ENCODE measurements at regions not wholly inside any gene's neighbourhood (a gene's known extent, or its start where the extent isn't known, plus 50 kb on each side); places are given as distances from the start of the nearest gene placed in this dataset.

DNA sequence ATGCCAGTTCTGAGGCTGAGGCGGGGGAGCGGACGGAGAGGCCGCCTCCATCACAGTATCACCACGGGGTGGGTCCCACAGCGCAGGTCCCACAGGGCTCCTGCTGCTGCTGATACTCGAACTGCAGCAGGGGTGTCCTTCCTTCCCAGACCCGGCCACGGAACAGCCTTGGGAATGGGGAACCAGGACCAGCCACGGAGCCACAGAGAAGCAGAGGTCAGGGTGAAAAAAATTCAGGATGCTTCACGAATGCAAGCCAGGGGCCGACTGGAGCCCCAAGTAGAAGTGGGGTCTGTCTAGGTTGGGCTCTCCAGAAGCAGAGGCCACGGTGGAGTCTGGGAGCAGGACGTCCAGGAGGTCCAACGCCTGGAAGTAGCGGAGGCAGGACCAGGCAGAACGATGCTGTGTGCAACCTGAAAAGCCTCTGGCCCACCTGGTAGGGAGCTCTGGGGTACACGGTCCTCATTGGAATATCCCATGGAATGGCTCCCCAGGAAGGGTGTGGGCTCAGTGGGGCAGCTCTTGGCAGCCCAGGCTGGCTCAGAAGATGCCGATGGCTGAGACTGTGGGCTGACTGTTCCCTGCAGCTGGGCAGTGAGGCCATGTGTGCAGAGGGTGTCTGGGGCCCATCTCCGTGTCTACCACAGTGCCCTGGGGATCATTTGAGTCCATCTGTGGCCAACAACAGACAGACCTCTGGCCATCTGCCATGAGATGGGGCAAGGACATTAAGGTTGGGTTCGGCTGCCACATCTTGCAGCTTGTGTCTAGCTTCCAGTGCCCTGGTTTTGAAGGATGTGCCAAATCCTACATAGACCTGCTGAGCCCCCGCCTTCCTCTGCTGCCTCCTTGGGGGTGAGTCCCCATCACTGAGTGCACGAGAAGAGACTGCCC, 66.9 kb upstream of the FCN1 start:
- 94% methylated on average over 23 of the region's 23 CpGs for WGBS
- no peaks in the 10 kb centered on the region for H3K36me3 ChIP-seq (ENCODE audit: control insufficient read depth in 2 of 2, insufficient read depth in 2 of 2, low read length in 1 of 2)
- H3K9me3 ChIP-seq (ENCODE audit: control insufficient read depth in 2 of 2, insufficient read depth in 1 of 2, low read length in 1 of 2): peaks cover 0 to 4% of the 10 kb centered on the region in 2 donors
- H3K27ac ChIP-seq (ENCODE audit: low read depth in 1 of 2, low read length in 1 of 2): no peak overlapping the region
- H3K4me3 ChIP-seq (ENCODE audit: low read length in 2 of 2): no peak overlapping the region
- no peak for DNase-seq (ENCODE audit: low read depth in 6 of 9, low spot score in 9 of 9)
- H3K4me1 ChIP-seq (ENCODE audit: control insufficient read depth in 2 of 2, insufficient read depth in 2 of 2, low read length in 2 of 2): no peaks in the 10 kb centered on the region
- no peaks in the 10 kb centered on the region for H3K27me3 ChIP-seq (ENCODE audit: control insufficient read depth in 2 of 2, insufficient read depth in 1 of 2, low read length in 1 of 2)

DNA sequence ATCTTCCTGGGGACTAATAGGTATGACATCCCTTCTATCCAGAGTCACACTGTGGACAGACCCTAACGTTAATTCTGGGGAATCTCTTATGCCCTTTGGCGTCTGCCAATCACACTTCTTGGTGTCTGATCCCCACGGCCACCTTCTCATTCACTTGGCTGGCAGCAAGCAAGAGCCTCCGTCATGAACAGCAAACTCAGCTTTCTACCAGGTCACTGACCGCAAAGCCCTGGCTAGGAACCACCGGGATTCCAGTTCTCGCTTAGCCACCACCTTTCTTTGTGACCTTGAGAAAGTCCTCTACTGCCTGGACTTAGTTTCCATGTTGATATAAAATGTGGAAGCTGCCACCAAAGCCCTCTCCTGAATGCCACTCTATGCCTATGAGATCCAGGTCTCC, 67.7 kb upstream of the FCN1 start:
- H3K27me3 ChIP-seq (ENCODE audit: control insufficient read depth in 2 of 2, insufficient read depth in 1 of 2, low read length in 1 of 2): no peaks in the 10 kb centered on the region

DNA sequence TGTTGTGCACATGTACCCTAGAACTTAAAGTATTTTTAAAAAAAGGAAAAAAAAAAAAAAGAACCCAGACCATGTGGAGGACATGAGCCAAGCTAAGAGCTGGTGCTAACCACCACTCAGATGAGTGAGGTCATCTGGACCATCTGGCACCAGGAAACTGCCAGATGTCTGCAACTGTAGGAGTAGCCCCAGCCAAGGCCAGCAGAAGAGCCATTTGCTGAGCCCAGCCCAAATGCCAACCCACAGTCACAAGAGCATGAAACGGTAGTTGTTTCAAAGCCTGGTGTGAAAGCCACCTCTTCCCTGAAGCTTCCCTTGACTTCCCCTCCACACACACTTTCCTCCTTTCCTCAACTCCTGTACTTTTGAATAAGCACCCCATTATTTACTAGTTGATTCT, 69.2 kb upstream of the FCN1 start:
- Histone ChIP-seq H3K9me3 (ENCODE audit: control insufficient read depth in 2 of 2, insufficient read depth in 1 of 2, low read length in 1 of 2) (peaks cover 0 to 4% of the 10 kb centered on the region in 2 donors), H3K27me3 (ENCODE audit: control insufficient read depth in 2 of 2, insufficient read depth in 1 of 2, low read length in 1 of 2) (no peaks in the 10 kb centered on the region), H3K27ac (ENCODE audit: low read depth in 1 of 2, low read length in 1 of 2) (no peak overlapping the region), H3K4me3 (ENCODE audit: low read length in 2 of 2) (no peak overlapping the region), H3K36me3 (ENCODE audit: control insufficient read depth in 2 of 2, insufficient read depth in 2 of 2, low read length in 1 of 2) (no peaks in the 10 kb centered on the region), H3K4me1 (ENCODE audit: control insufficient read depth in 2 of 2, insufficient read depth in 2 of 2, low read length in 2 of 2) (no peaks in the 10 kb centered on the region)
- 100% methylated on average over 1 of the region's 1 CpG for WGBS
- no peak for DNase-seq (ENCODE audit: low read depth in 6 of 9, low spot score in 9 of 9)

More for the DNA sequence above, 67.7 kb upstream of the FCN1 start:
- no peaks in the 10 kb centered on the region for H3K4me1 ChIP-seq (ENCODE audit: control insufficient read depth in 2 of 2, insufficient read depth in 2 of 2, low read length in 2 of 2)
- H3K4me3 ChIP-seq (ENCODE audit: low read length in 2 of 2): no peak overlapping the region
- no peaks in the 10 kb centered on the region for H3K36me3 ChIP-seq (ENCODE audit: control insufficient read depth in 2 of 2, insufficient read depth in 2 of 2, low read length in 1 of 2)
- H3K27ac ChIP-seq (ENCODE audit: low read depth in 1 of 2, low read length in 1 of 2): no peak overlapping the region
- DNase-seq (ENCODE audit: low read depth in 6 of 9, low spot score in 9 of 9): no peak
- WGBS: 96% methylated on average over 7 of the region's 7 CpGs
- H3K9me3 ChIP-seq (ENCODE audit: control insufficient read depth in 2 of 2, insufficient read depth in 1 of 2, low read length in 1 of 2): peaks cover 0 to 4% of the 10 kb centered on the region in 2 donors

- no peaks in the 10 kb centered on the region for H3K27me3 ChIP-seq (ENCODE audit: control insufficient read depth in 2 of 2, insufficient read depth in 1 of 2, low read length in 1 of 2)
- WGBS: 96% methylated on average over 6 of the region's 6 CpGs
- H3K4me1 ChIP-seq (ENCODE audit: control insufficient read depth in 2 of 2, insufficient read depth in 2 of 2, low read length in 2 of 2): no peaks in the 10 kb centered on the region
Measured at GRCh38 chr9:134987376-134987775, 69.7 kb upstream of the FCN1 start.

DNA sequence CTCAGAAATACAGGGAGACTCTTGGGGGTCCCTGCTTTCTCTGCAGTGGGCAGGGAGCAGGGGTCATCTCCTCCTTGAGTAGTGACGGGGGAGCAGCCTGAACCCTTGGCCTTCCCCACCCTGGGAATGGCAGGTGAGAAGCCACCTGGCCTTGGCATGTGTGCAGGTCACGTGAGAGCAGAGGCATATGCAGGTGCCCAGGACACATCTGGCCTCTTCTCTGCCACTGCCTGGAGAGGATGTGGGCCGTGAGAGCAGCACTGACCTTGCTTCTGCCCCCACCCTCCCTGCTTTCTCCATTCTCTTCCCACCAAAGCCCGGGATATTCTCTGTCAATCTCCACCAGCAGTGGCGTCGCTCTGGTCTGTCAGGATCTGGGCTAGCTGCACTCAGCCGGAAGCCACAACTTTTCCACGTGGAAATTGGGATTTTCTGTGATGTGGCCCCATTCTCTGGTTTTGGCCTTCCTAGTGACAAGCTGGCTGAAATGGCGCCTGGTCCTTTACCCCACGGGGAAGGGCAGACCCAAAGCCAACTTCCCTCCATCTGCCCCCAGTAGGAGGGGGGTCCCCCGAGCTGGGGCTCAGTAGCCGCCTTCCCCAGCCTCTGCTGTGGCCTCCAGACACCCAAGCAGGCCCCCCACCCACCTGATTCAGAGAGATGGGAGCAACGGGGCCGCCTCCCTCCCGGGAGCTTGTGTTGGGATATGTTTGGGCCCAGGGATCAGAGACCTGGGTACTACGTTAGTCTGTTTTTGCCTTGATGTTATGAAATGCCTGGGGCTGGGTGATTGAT, 70.4 kb upstream of the FCN1 start:
- DNase-seq (ENCODE audit: low read depth in 6 of 9, low spot score in 9 of 9): no peak

More at GRCh38 chr9:134987376-134987775, 69.7 kb upstream of the FCN1 start:
- Histone ChIP-seq H3K4me3 (ENCODE audit: low read length in 2 of 2) (no peak overlapping the region), H3K27ac (ENCODE audit: low read depth in 1 of 2, low read length in 1 of 2) (no peak overlapping the region), H3K9me3 (ENCODE audit: control insufficient read depth in 2 of 2, insufficient read depth in 1 of 2, low read length in 1 of 2) (peaks cover 0 to 4% of the 10 kb centered on the region in 2 donors), H3K36me3 (ENCODE audit: control insufficient read depth in 2 of 2, insufficient read depth in 2 of 2, low read length in 1 of 2) (no peaks in the 10 kb centered on the region)
- DNase-seq (ENCODE audit: low read depth in 6 of 9, low spot score in 9 of 9): no peak

DNA sequence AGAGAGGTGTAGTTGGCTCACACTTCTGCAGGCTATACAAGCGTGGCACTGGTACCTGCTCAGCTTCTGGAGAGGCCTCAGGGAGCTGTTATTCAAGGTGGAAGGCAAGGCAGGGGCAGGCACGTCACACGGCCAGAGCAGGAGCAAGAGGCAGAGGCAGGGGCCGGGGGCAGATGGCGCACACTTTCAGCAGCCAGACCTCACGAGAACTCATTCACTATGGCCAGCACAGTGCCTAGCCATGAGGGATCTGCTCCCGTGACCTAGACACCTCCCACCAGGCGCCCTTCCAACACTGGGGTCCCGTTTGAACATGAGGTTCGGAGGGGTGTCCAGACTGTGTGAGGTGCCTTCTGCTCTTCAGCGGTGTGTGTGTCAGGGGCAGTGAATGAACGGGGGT, 71.0 kb upstream of the FCN1 start:
- no peak for DNase-seq (ENCODE audit: low read depth in 6 of 9, low spot score in 9 of 9)
- H3K27me3 ChIP-seq (ENCODE audit: control insufficient read depth in 2 of 2, insufficient read depth in 1 of 2, low read length in 1 of 2): no peaks in the 10 kb centered on the region
- WGBS: 91% methylated on average over 12 of the region's 12 CpGs

More for the DNA sequence above, 70.4 kb upstream of the FCN1 start:
- H3K36me3 ChIP-seq (ENCODE audit: control insufficient read depth in 2 of 2, insufficient read depth in 2 of 2, low read length in 1 of 2): no peaks in the 10 kb centered on the region
- no peaks in the 10 kb centered on the region for H3K27me3 ChIP-seq (ENCODE audit: control insufficient read depth in 2 of 2, insufficient read depth in 1 of 2, low read length in 1 of 2)
- no peak overlapping the region for H3K4me3 ChIP-seq (ENCODE audit: low read length in 2 of 2)
- WGBS: 89% methylated on average over 16 of the region's 16 CpGs
- H3K4me1 ChIP-seq (ENCODE audit: control insufficient read depth in 2 of 2, insufficient read depth in 2 of 2, low read length in 2 of 2): no peaks in the 10 kb centered on the region
- peaks cover 0 to 4% of the 10 kb centered on the region in 2 donors for H3K9me3 ChIP-seq (ENCODE audit: control insufficient read depth in 2 of 2, insufficient read depth in 1 of 2, low read length in 1 of 2)
- no peak overlapping the region for H3K27ac ChIP-seq (ENCODE audit: low read depth in 1 of 2, low read length in 1 of 2)

GRCh38 chr9:134989206-134990065, 71.7 kb upstream of the FCN1 start:
- no peak overlapping the region for H3K27ac ChIP-seq (ENCODE audit: low read depth in 1 of 2, low read length in 1 of 2)
- no peak for DNase-seq (ENCODE audit: low read depth in 6 of 9, low spot score in 9 of 9)
- no peaks in the 10 kb centered on the region for H3K36me3 ChIP-seq (ENCODE audit: control insufficient read depth in 2 of 2, insufficient read depth in 2 of 2, low read length in 1 of 2)
- H3K27me3 ChIP-seq (ENCODE audit: control insufficient read depth in 2 of 2, insufficient read depth in 1 of 2, low read length in 1 of 2): no peaks in the 10 kb centered on the region
- H3K4me3 ChIP-seq (ENCODE audit: low read length in 2 of 2): no peak overlapping the region
- peaks cover 0 to 4% of the 10 kb centered on the region in 2 donors for H3K9me3 ChIP-seq (ENCODE audit: control insufficient read depth in 2 of 2, insufficient read depth in 1 of 2, low read length in 1 of 2)
- H3K4me1 ChIP-seq (ENCODE audit: control insufficient read depth in 2 of 2, insufficient read depth in 2 of 2, low read length in 2 of 2): no peaks in the 10 kb centered on the region
- WGBS: 84% methylated on average over 23 of the region's 23 CpGs

More for the DNA sequence above, 71.0 kb upstream of the FCN1 start:
- Histone ChIP-seq H3K27ac (ENCODE audit: low read depth in 1 of 2, low read length in 1 of 2) (no peak overlapping the region), H3K36me3 (ENCODE audit: control insufficient read depth in 2 of 2, insufficient read depth in 2 of 2, low read length in 1 of 2) (no peaks in the 10 kb centered on the region), H3K4me3 (ENCODE audit: low read length in 2 of 2) (no peak overlapping the region), H3K4me1 (ENCODE audit: control insufficient read depth in 2 of 2, insufficient read depth in 2 of 2, low read length in 2 of 2) (no peaks in the 10 kb centered on the region), H3K9me3 (ENCODE audit: control insufficient read depth in 2 of 2, insufficient read depth in 1 of 2, low read length in 1 of 2) (peaks cover 0 to 4% of the 10 kb centered on the region in 2 donors)

- WGBS: 84% methylated on average over 41 of the region's 42 CpGs
- no peak overlapping the region for H3K4me3 ChIP-seq (ENCODE audit: low read length in 2 of 2)
- H3K27me3 ChIP-seq (ENCODE audit: control insufficient read depth in 2 of 2, insufficient read depth in 1 of 2, low read length in 1 of 2): no peaks in the 10 kb centered on the region
- DNase-seq (ENCODE audit: low read depth in 6 of 9, low spot score in 9 of 9): no peak
- peaks cover 0 to 4% of the 10 kb centered on the region in 2 donors for H3K9me3 ChIP-seq (ENCODE audit: control insufficient read depth in 2 of 2, insufficient read depth in 1 of 2, low read length in 1 of 2)
- H3K36me3 ChIP-seq (ENCODE audit: control insufficient read depth in 2 of 2, insufficient read depth in 2 of 2, low read length in 1 of 2): no peaks in the 10 kb centered on the region
- peak overlapping the region in 1 of 2 donors; percentile 46 for H3K27ac ChIP-seq (ENCODE audit: low read depth in 1 of 2, low read length in 1 of 2)
- no peaks in the 10 kb centered on the region for H3K4me1 ChIP-seq (ENCODE audit: control insufficient read depth in 2 of 2, insufficient read depth in 2 of 2, low read length in 2 of 2)
Measured at GRCh38 chr9:134991808-134992754, 74.4 kb upstream of the FCN1 start.

Measured in thymus (tissue), 11 donors.